GM23338 (cell line): ENCODE measurements at regions not wholly inside any gene's neighbourhood (a gene's known extent, or its start where the extent isn't known, plus 50 kb on each side); places are given as distances from the start of the nearest gene placed in this dataset.

Experiments used
- ATAC-seq: fragments of 200-7000 bp; cut with Tn5 transposase; 3 replicates; pipeline ENCODE4 v1.9.1; 2020
- DNase-seq: peaks from one replicate; pipeline ENCODE4 v3.0.0-alpha.2; 2015; ENCODE audit warnings: low spot score
- H2AFZ ChIP-seq: fragments of 200-600 bp; sonication (generic); 2 replicates; pipeline ENCODE4 v1.8.0; 2016; ENCODE audit warnings: antibody characterized with exemption, mild to moderate bottlenecking, moderate library complexity
- H3F3A ChIP-seq: fragments of 200-600 bp; sonication (generic); replicated peaks from 2 replicates; pipeline ENCODE4 v1.8.0; 2017; ENCODE audit warnings: antibody characterized with exemption, mixed run types, low read depth
- H3K27ac ChIP-seq: fragments of 200-600 bp; sonication (generic); 2 replicates; pipeline ENCODE4 v1.6.1; 2016; ENCODE audit warnings: low read depth
- H3K27me3 ChIP-seq: fragments of 200-600 bp; sonication (generic); 2 replicates; pipeline ENCODE4 v1.8.0; 2016; ENCODE audit warnings: mild to moderate bottlenecking, mixed run types, moderate library complexity; ENCODE audit not compliant: insufficient read depth
- H3K36me3 ChIP-seq: fragments of 200-600 bp; sonication (generic); 2 replicates; pipeline ENCODE4 v1.8.0; 2016; ENCODE audit warnings: mild to moderate bottlenecking; ENCODE audit not compliant: insufficient read depth
- H3K4me1 ChIP-seq: fragments of 200-600 bp; sonication (generic); 2 replicates; pipeline ENCODE4 v1.8.0; 2016; ENCODE audit warnings: mild to moderate bottlenecking, moderate library complexity; ENCODE audit not compliant: insufficient read depth
- H3K4me2 ChIP-seq: fragments of 200-600 bp; sonication (generic); 2 replicates; pipeline ENCODE4 v1.7.1; 2017; ENCODE audit warnings: mixed run types
- H3K4me3 ChIP-seq: fragments of 200-600 bp; sonication (generic); 2 replicates; pipeline ENCODE4 v1.6.1; 2016; ENCODE audit warnings: mixed run types
- H3K79me2 ChIP-seq: fragments of 200-600 bp; sonication (generic); replicated peaks from 2 replicates; pipeline ENCODE4 v1.8.0; 2017; ENCODE audit warnings: mild to moderate bottlenecking; ENCODE audit not compliant: insufficient read depth
- H3K9me2 ChIP-seq: fragments of 200-600 bp; sonication (generic); 2 replicates; pipeline ENCODE4 v1.8.0; 2017; ENCODE audit not compliant: insufficient read depth
- H4K20me1 ChIP-seq: fragments of 200-600 bp; sonication (generic); replicated peaks from 2 replicates; pipeline ENCODE4 v1.8.0; 2017; ENCODE audit warnings: mild to moderate bottlenecking; ENCODE audit not compliant: insufficient read depth
- H3K27ac Mint-ChIP-seq: 2 replicates; pipeline ENCODE4 v1.8.0; 2020; ENCODE audit warnings: inconsistent platforms, mild to moderate bottlenecking, moderate library complexity, mixed read lengths
- H3K27me3 Mint-ChIP-seq: 3 replicates; pipeline ENCODE4 v1.8.0; 2022; ENCODE audit warnings: low read depth, mild to moderate bottlenecking, moderate library complexity, mixed read lengths, inconsistent platforms; ENCODE audit not compliant: insufficient read depth, poor library complexity
- H3K36me3 Mint-ChIP-seq: 3 replicates; pipeline ENCODE4 v1.8.0; 2021; ENCODE audit warnings: low read depth, mild to moderate bottlenecking, inconsistent platforms, moderate library complexity, mixed read lengths
- H3K4me1 Mint-ChIP-seq: 3 replicates; pipeline ENCODE4 v1.8.0; 2020; ENCODE audit warnings: mild to moderate bottlenecking, inconsistent platforms, mixed read lengths
- H3K4me3 Mint-ChIP-seq: 3 replicates; pipeline ENCODE4 v1.8.0; 2021; ENCODE audit warnings: moderate library complexity, mild to moderate bottlenecking, inconsistent platforms, mixed read lengths
- H3K9me3 Mint-ChIP-seq: 3 replicates; pipeline ENCODE4 v1.8.0; 2020; ENCODE audit warnings: moderate library complexity, mild to moderate bottlenecking, inconsistent platforms, mixed read lengths
- CREB1 ChIP-seq: fragments of 250-450 bp; sonication (Bioruptor Pico); IDR thresholded peaks from 2 replicates; pipeline ENCODE4 v1.5.0; 2020; ENCODE audit warnings: low read depth, mild to moderate bottlenecking, moderate library complexity
- CTCF ChIP-seq, 2 experiments: fragments of 200-600 bp in 1 of 2; sonication (generic) in 1 of 2; conservative IDR thresholded peaks; 2 replicates each; pipeline versions ENCODE4 v1.5.1 to v1.6.1; 2016 to 2017; ENCODE audit warnings: antibody characterized with exemption in 2 of 2, low read depth in 2 of 2, mild to moderate bottlenecking in 2 of 2, moderate library complexity in 1 of 2
- ETS1 ChIP-seq: IDR thresholded peaks from 2 replicates; pipeline ENCODE4 v1.6.1; 2016; ENCODE audit warnings: antibody characterized with exemption
- EZH2 ChIP-seq: fragments of 200-600 bp; sonication (generic); IDR thresholded peaks from one replicate; pipeline ENCODE4 v1.8.0; 2017; ENCODE audit warnings: antibody characterized with exemption, mild to moderate bottlenecking, low read depth; ENCODE audit not compliant: unreplicated experiment
- EZH2phosphoT487 ChIP-seq: fragments of 200-600 bp; sonication (generic); IDR thresholded peaks from one replicate; pipeline ENCODE4 v1.8.1; 2018; ENCODE audit warnings: antibody characterized with exemption; ENCODE audit not compliant: unreplicated experiment
- NANOG ChIP-seq: IDR thresholded peaks from 2 replicates; pipeline ENCODE4 v1.6.1; 2016; ENCODE audit warnings: antibody characterized with exemption, borderline replicate concordance
- POLR2AphosphoS5 ChIP-seq: IDR thresholded peaks from 2 replicates; pipeline ENCODE4 v1.6.1; 2016; ENCODE audit warnings: antibody characterized with exemption, low read depth
- STAT1 ChIP-seq: IDR thresholded peaks from one replicate; pipeline ENCODE4 v1.6.1; 2016; ENCODE audit warnings: antibody characterized with exemption; ENCODE audit not compliant: unreplicated experiment
- ZNF114 ChIP-seq: fragments of 250-450 bp; sonication (Bioruptor Pico); IDR thresholded peaks from 2 replicates; pipeline ENCODE4 v1.5.0; 2020; ENCODE audit warnings: mild to moderate bottlenecking, moderate library complexity
- ZNF331 ChIP-seq: fragments of 250-450 bp; sonication (Bioruptor Pico); IDR thresholded peaks from 2 replicates; pipeline ENCODE4 v1.5.0; 2020; ENCODE audit warnings: low read depth, mild to moderate bottlenecking, moderate library complexity

GRCh38 chr2:128982670-128983069, 664.0 kb upstream of the HS6ST1 start:
- H3K4me2 ChIP-seq = no peak overlapping the region

GRCh38 chr2:128983094-128983493, 664.4 kb upstream of the HS6ST1 start:
- H3K27me3 Mint-ChIP-seq = peaks cover 14% of the 10 kb centered on the region
- DNase-seq = no peak
- no peak overlapping the region for H3K4me3 ChIP-seq
- H3K36me3 Mint-ChIP-seq = no peaks in the 10 kb centered on the region
- H3K4me1 Mint-ChIP-seq = peaks cover 5% of the 10 kb centered on the region
- ATAC-seq = no peak
- H3K4me1 ChIP-seq = no peaks in the 10 kb centered on the region
- H3K27ac Mint-ChIP-seq = no peak overlapping the region
- no peaks in the 10 kb centered on the region for H3K27me3 ChIP-seq
- H4K20me1 ChIP-seq = no peaks in the 10 kb centered on the region
- H3K9me2 ChIP-seq = no peaks in the 10 kb centered on the region; the same call in 1 of the 2 replicates
- H3K27ac ChIP-seq = no peak overlapping the region
- H3K9me3 Mint-ChIP-seq = no peaks in the 10 kb centered on the region
- no peak overlapping the region for H2AFZ ChIP-seq
- no peak overlapping the region for H3K4me3 Mint-ChIP-seq
- H3F3A ChIP-seq = no peaks in the 10 kb centered on the region
- H3K79me2 ChIP-seq = no peaks in the 10 kb centered on the region
- no peak overlapping the region for H3K4me2 ChIP-seq
- H3K36me3 ChIP-seq = no peaks in the 10 kb centered on the region
- TF ChIP-seq EZH2phosphoT487 = no peak
- TF ChIP-seq STAT1 = no peak
- no peak for TF ChIP-seq EZH2
- TF ChIP-seq CTCF (conservative IDR thresholded peaks at IDR 0.05; ENCODE audit: low read depth in 2 of 2) = no peak
- TF ChIP-seq ZNF114 (CRISPR knock-in tag) = no peak
- no peak for TF ChIP-seq POLR2AphosphoS5

More at GRCh38 chr2:128982670-128983069, 664.0 kb upstream of the HS6ST1 start:
- Mint-ChIP-seq H3K27ac (no peak overlapping the region), H3K27me3 (peaks cover 14% of the 10 kb centered on the region), H3K36me3 (no peaks in the 10 kb centered on the region), H3K4me1 (peaks cover 5% of the 10 kb centered on the region), H3K9me3 (no peaks in the 10 kb centered on the region), H3K4me3 (no peak overlapping the region)
- H3K4me1 ChIP-seq = no peaks in the 10 kb centered on the region
- no peaks in the 10 kb centered on the region for H3K27me3 ChIP-seq
- DNase-seq = no peak
- H3K4me3 ChIP-seq = no peak overlapping the region
- no peak for ATAC-seq
- H3K9me2 ChIP-seq = no peaks in the 10 kb centered on the region; the same call in 1 of the 2 replicates
- H3K27ac ChIP-seq = no peak overlapping the region
- no peaks in the 10 kb centered on the region for H4K20me1 ChIP-seq
- no peaks in the 10 kb centered on the region for H3F3A ChIP-seq
- no peaks in the 10 kb centered on the region for H3K79me2 ChIP-seq
- H2AFZ ChIP-seq = no peak overlapping the region
- H3K36me3 ChIP-seq = no peaks in the 10 kb centered on the region
- TF ChIP-seq NANOG (no peak), CREB1 (CRISPR knock-in tag) (no peak), ZNF114 (CRISPR knock-in tag) (no peak), ZNF331 (CRISPR knock-in tag) (no peak), ETS1 (no peak), EZH2phosphoT487 (no peak), POLR2AphosphoS5 (no peak), CTCF (conservative IDR thresholded peaks at IDR 0.05; ENCODE audit: low read depth in 2 of 2) (no peak)
